H1 (cell line): ENCODE measurements at regions not wholly inside any gene's neighbourhood (a gene's known extent, or its start where the extent isn't known, plus 50 kb on each side); places are given as distances from the start of the nearest gene placed in this dataset.

ENCODE experiments used
- CTCF ChIA-PET: fragments of 300-600 bp; sonication (Branson Sonifier 250); formaldehyde crosslinking; loops from one replicate; lab custom pipeline; 2021; ENCODE audit not compliant: partially characterized antibody; lab: Charles Lee
- POLR2A ChIA-PET: fragments of 300-600 bp; sonication (Branson Sonifier 250); formaldehyde crosslinking; loops from one replicate; lab custom pipeline; 2021; ENCODE audit warnings: inconsistent platforms; ENCODE audit not compliant: partially characterized antibody; lab: Charles Lee
- DNase-seq, 2 experiments: peaks; one replicate each; pipeline versions ENCODE4 v3.0.0 to v3.0.0-alpha.2; 2010 to 2022; ENCODE audit warnings: low spot score in 2 of 2, low read depth in 1 of 2, mixed read lengths in 1 of 2
- FAIRE-seq: peaks from 2 replicates; lab custom pipeline; 2011; peaks lifted over from hg19 to GRCh38; lab: Jason Lieb, UNC
- H2AFZ ChIP-seq: 2 replicates; pipeline ENCODE4 v1.8.1; 2012; ENCODE audit warnings: low read length, inconsistent platforms
- H2AK5ac ChIP-seq: 2 replicates; pipeline ENCODE4 v1.6.1; 2013; ENCODE audit warnings: low read depth, low read length
- H2BK120ac ChIP-seq: replicated peaks from 2 replicates; pipeline ENCODE3; 2013; ENCODE audit warnings: low read depth, low read length, inconsistent platforms
- H2BK12ac ChIP-seq: 2 replicates; pipeline ENCODE4 v1.6.1; 2013; ENCODE audit warnings: low read depth, low read length
- H2BK15ac ChIP-seq: 2 replicates; pipeline ENCODE4 v1.6.1; 2013; ENCODE audit warnings: low read length
- H2BK20ac ChIP-seq: 2 replicates; pipeline ENCODE4 v1.6.1; 2013; ENCODE audit warnings: low read length
- H2BK5ac ChIP-seq: 2 replicates; pipeline ENCODE4 v1.6.1; 2013; ENCODE audit warnings: low read depth, low read length
- H3K14ac ChIP-seq: 2 replicates; pipeline ENCODE4 v1.6.1; 2013; ENCODE audit warnings: inconsistent platforms; ENCODE audit not compliant: insufficient read length
- H3K18ac ChIP-seq: 2 replicates; pipeline ENCODE4 v1.6.1; 2013; ENCODE audit warnings: low read length; ENCODE audit errors: extremely low read depth
- H3K23ac ChIP-seq: 2 replicates; pipeline ENCODE4 v1.6.1; 2013; ENCODE audit warnings: inconsistent platforms; ENCODE audit not compliant: insufficient read length
- H3K23me2 ChIP-seq: 2 replicates; pipeline ENCODE4 v1.6.1; 2013; ENCODE audit warnings: low read depth, low read length
- H3K27ac ChIP-seq: 2 replicates; pipeline ENCODE4 v1.6.1; 2011; ENCODE audit warnings: low read depth, low read length, inconsistent platforms
- H3K27me3 ChIP-seq, 4 experiments: replicated peaks in 1 of 4; 1 replicate in 1 of 4; 2 replicates in 3 of 4; pipeline versions ENCODE4 v1.6.1 to v1.8.1; 2011 to 2013; ENCODE audit warnings: low read length in 3 of 4, mild to moderate bottlenecking in 3 of 4, inconsistent platforms in 2 of 4, mixed read lengths in 2 of 4, moderate library complexity in 1 of 4; ENCODE audit not compliant: control insufficient read depth in 3 of 4, insufficient read depth in 3 of 4; ENCODE audit errors: extremely low read depth in 1 of 4
- H3K36me3 ChIP-seq, 4 experiments: 2 replicates each; pipeline versions ENCODE4 v1.6.1 to v1.8.1; 2011 to 2013; ENCODE audit warnings: mild to moderate bottlenecking in 4 of 4, low read length in 3 of 4, moderate library complexity in 2 of 4, control low read depth in 1 of 4, inconsistent platforms in 1 of 4; ENCODE audit not compliant: insufficient read depth in 4 of 4, control insufficient read depth in 2 of 4
- H3K4ac ChIP-seq: replicated peaks from 2 replicates; pipeline ENCODE3; 2013; ENCODE audit warnings: low read length, low read depth, mixed read lengths, inconsistent platforms; ENCODE audit not compliant: insufficient read length
- H3K4me1 ChIP-seq, 4 experiments: replicated peaks in 1 of 4; 1 replicate in 1 of 4; 2 replicates in 3 of 4; pipeline versions ENCODE4 v1.6.1 to v1.8.1; 2011 to 2013; ENCODE audit warnings: low read length in 3 of 4, inconsistent platforms in 2 of 4, mixed read lengths in 1 of 4; ENCODE audit not compliant: insufficient read depth in 4 of 4, control insufficient read depth in 3 of 4
- H3K4me2 ChIP-seq, 2 experiments: 2 replicates each; pipeline versions ENCODE4 v1.6.1 to v1.8.1; 2011 to 2013; ENCODE audit warnings: low read depth in 2 of 2, low read length in 2 of 2, control low read depth in 1 of 2, inconsistent platforms in 1 of 2, mild to moderate bottlenecking in 1 of 2; ENCODE audit not compliant: insufficient read depth in 1 of 2
- H3K4me3 ChIP-seq, 4 experiments: fragments of 200-600, 300-600 bp in 1 of 4; sonication (generic), shearing (Covaris generic), sonication (Bioruptor Twin) in 1 of 4; 2 replicates each; pipeline versions ENCODE4 v1.5.1 to v1.8.1; 2011 to 2016; ENCODE audit warnings: low read length in 4 of 4, low read depth in 3 of 4, control low read depth in 2 of 4, inconsistent platforms in 2 of 4, mild to moderate bottlenecking in 2 of 4, mixed read lengths in 1 of 4, moderate library complexity in 1 of 4; ENCODE audit not compliant: insufficient read depth in 2 of 4; ENCODE audit errors: extremely low read depth in 1 of 4
- H3K56ac ChIP-seq: replicated peaks from 2 replicates; pipeline ENCODE3; 2013; ENCODE audit warnings: low read depth, mild to moderate bottlenecking, mixed read lengths, low read length, inconsistent platforms; ENCODE audit not compliant: insufficient read length
- H3K79me1 ChIP-seq: 2 replicates; pipeline ENCODE4 v1.6.1; 2013; ENCODE audit warnings: low read depth, low read length, control low read depth
- H3K79me2 ChIP-seq, 2 experiments: 2 replicates each; pipeline versions ENCODE4 v1.6.1 to v1.8.1; 2012 to 2013; ENCODE audit warnings: low read length in 2 of 2, mild to moderate bottlenecking in 2 of 2, inconsistent platforms in 1 of 2; ENCODE audit not compliant: insufficient read depth in 2 of 2, control insufficient read depth in 1 of 2
- H3K9ac ChIP-seq, 4 experiments: replicated peaks in 1 of 4; 1 replicate in 1 of 4; 2 replicates in 3 of 4; pipeline versions ENCODE4 v1.6.1 to v1.8.1; 2011 to 2013; ENCODE audit warnings: low read depth in 3 of 4, low read length in 3 of 4, control low read depth in 2 of 4, mild to moderate bottlenecking in 2 of 4, moderate library complexity in 2 of 4, inconsistent platforms in 1 of 4; ENCODE audit errors: extremely low read depth in 1 of 4
- H3K9me3 ChIP-seq, 2 experiments: 2 replicates each; pipeline versions ENCODE4 v1.6.1 to v1.8.1; 2012 to 2013; ENCODE audit warnings: mild to moderate bottlenecking in 2 of 2, moderate library complexity in 2 of 2, control low read depth in 1 of 2, inconsistent platforms in 1 of 2, low read depth in 1 of 2, low read length in 1 of 2, mixed read lengths in 1 of 2; ENCODE audit not compliant: insufficient read depth in 2 of 2
- H4K20me1 ChIP-seq, 2 experiments: replicated peaks in 1 of 2; 2 replicates each; pipeline versions ENCODE3 to v1.8.1; 2011 to 2013; ENCODE audit warnings: inconsistent platforms in 2 of 2, low read length in 2 of 2, mild to moderate bottlenecking in 1 of 2; ENCODE audit not compliant: insufficient read depth in 2 of 2, control insufficient read depth in 1 of 2
- H4K5ac ChIP-seq: 2 replicates; pipeline ENCODE4 v1.6.1; 2013; ENCODE audit warnings: low read length, low read depth, mixed read lengths, inconsistent platforms; ENCODE audit not compliant: insufficient read length
- H4K8ac ChIP-seq: 2 replicates; pipeline ENCODE4 v1.8.0; 2013; ENCODE audit warnings: mild to moderate bottlenecking, moderate library complexity, low read length, inconsistent platforms; ENCODE audit not compliant: insufficient read depth; ENCODE audit errors: extremely low read depth
- H4K91ac ChIP-seq: replicated peaks from 2 replicates; pipeline ENCODE3; 2013; ENCODE audit warnings: low read length, mixed read lengths, inconsistent platforms; ENCODE audit not compliant: insufficient read length
- ASH2L ChIP-seq: fragments of 200-600, 300-600 bp; sonication (generic); IDR thresholded peaks from one replicate; pipeline ENCODE4 v1.7.1; 2017; ENCODE audit warnings: low read length
- CEBPB ChIP-seq: IDR thresholded peaks from 2 replicates; pipeline ENCODE4 v1.6.1; 2012; ENCODE audit warnings: low read depth, low read length
- EZH2 ChIP-seq: fragments of 200-600 bp; sonication (generic); IDR thresholded peaks from 2 replicates; pipeline ENCODE4 v1.7.1; 2012; ENCODE audit warnings: low read depth, mild to moderate bottlenecking, moderate library complexity, low read length, inconsistent platforms; ENCODE audit not compliant: severe bottlenecking
- JUN ChIP-seq: IDR thresholded peaks from 2 replicates; pipeline ENCODE4 v1.6.1; 2011; ENCODE audit warnings: low read depth, mild to moderate bottlenecking, improper control_type of control experiment, low read length
- MAX ChIP-seq: IDR thresholded peaks from 2 replicates; pipeline ENCODE4 v1.6.1; 2012; ENCODE audit warnings: inconsistent platforms
- NANOG ChIP-seq: IDR thresholded peaks from 2 replicates; pipeline ENCODE4 v1.6.1; 2011; ENCODE audit warnings: low read length, low read depth, mild to moderate bottlenecking, inconsistent platforms; ENCODE audit not compliant: insufficient read depth, poor library complexity, severe bottlenecking
- POLR2AphosphoS5 ChIP-seq: IDR thresholded peaks from 2 replicates; pipeline ENCODE4 v1.6.1; 2011; ENCODE audit warnings: low read depth, low read length
- RNF2 ChIP-seq: fragments of 200-900, 300-1000 bp; sonication (generic); IDR thresholded peaks from 2 replicates; pipeline ENCODE4 v1.7.1; 2016; ENCODE audit warnings: borderline replicate concordance, low read depth, mild to moderate bottlenecking, antibody characterized with exemption, low read length; ENCODE audit not compliant: poor library complexity, severe bottlenecking; ENCODE audit errors: missing control alignments
- SIRT6 ChIP-seq: IDR thresholded peaks from one replicate; pipeline ENCODE4 v1.7.1; 2012; ENCODE audit warnings: low read length, inconsistent platforms
- SP1 ChIP-seq: IDR thresholded peaks from 2 replicates; pipeline ENCODE4 v1.6.1; 2011; ENCODE audit warnings: low read depth, low read length
- TF ChIP-seq, protein P1 (sequence below), 3 experiments: IDR thresholded peaks; 1 replicate in 2 of 3; 2 replicates in 1 of 3; pipeline versions ENCODE4 v1.5.1 to v1.6.1; 2011; ENCODE audit warnings: low read length in 3 of 3, mild to moderate bottlenecking in 3 of 3, inconsistent platforms in 2 of 3, low read depth in 1 of 3, moderate library complexity in 1 of 3; ENCODE audit not compliant: insufficient read depth in 1 of 3; ENCODE audit errors: control extremely low read depth in 1 of 3
- TF ChIP-seq, protein P2 (sequence below): IDR thresholded peaks from 2 replicates; pipeline ENCODE4 v1.6.1; 2011; ENCODE audit warnings: low read length, improper control_type of control experiment

DNA sequence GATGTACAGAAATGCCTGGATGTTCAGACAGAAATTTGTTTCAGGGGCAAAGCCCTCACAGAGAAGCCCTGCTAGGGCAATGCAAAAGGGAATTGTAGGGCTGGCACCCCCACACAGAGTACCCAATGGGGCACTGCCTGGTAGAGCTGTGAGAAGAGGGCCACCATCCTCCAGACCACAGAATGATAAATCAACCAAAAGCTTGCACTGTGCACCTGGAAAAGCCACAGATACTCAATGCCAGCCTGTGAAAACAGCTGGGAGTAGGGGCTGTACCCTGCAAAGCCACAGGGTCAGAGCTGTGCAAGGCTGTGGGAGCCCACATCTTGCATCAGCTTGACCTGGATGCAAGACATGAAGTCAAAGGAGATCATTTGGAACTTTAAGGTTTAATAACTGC, 477.9 kb upstream of the NECTIN3 start:
- Histone ChIP-seq H3K14ac (no peak overlapping the region), H3K23ac (no peak overlapping the region), H4K20me1 (no peaks in the 10 kb centered on the region), H4K8ac (no peak overlapping the region), H3K23me2 (no peaks in the 10 kb centered on the region), H4K91ac (no peak overlapping the region), H2AK5ac (no peak overlapping the region), H4K5ac (no peak overlapping the region), H3K9ac (no peak overlapping the region), H2BK5ac (no peak overlapping the region), H3K18ac (no peak overlapping the region), H3K27ac (no peak overlapping the region), H3K79me1 (no peaks in the 10 kb centered on the region), H2BK120ac (no peak overlapping the region), H2BK20ac (no peak overlapping the region), H3K36me3 (peaks cover 0 to 4% (median 0%) of the 10 kb centered on the region in 4 experiments; a peak in 3 of 8 replicates), H3K56ac (no peak overlapping the region), H2BK15ac (no peak overlapping the region), H2AFZ (no peak overlapping the region), H3K4me2 (no peak overlapping the region), H3K4me1 (no peaks in the 10 kb centered on the region), H3K9me3 (peaks cover 15 to 21% of the 10 kb centered on the region in 2 experiments), H3K4ac (no peak overlapping the region), H3K27me3 (no peaks in the 10 kb centered on the region), H2BK12ac (peak overlapping the region; percentile 72; the same call in 1 of the 2 replicates), H3K4me3 (no peak overlapping the region), H3K79me2 (no peaks in the 10 kb centered on the region)
- no peak for DNase-seq
- FAIRE-seq, result no peak
- CTCF ChIA-PET, result no interaction called here
- POLR2A ChIA-PET, result interaction anchor here (1.5 kb wide), 1 partner anchor 9 kb away, joined by 3 read pairs; no protein-coding TSS in a partner anchor
- TF ChIP-seq, protein P1, sequence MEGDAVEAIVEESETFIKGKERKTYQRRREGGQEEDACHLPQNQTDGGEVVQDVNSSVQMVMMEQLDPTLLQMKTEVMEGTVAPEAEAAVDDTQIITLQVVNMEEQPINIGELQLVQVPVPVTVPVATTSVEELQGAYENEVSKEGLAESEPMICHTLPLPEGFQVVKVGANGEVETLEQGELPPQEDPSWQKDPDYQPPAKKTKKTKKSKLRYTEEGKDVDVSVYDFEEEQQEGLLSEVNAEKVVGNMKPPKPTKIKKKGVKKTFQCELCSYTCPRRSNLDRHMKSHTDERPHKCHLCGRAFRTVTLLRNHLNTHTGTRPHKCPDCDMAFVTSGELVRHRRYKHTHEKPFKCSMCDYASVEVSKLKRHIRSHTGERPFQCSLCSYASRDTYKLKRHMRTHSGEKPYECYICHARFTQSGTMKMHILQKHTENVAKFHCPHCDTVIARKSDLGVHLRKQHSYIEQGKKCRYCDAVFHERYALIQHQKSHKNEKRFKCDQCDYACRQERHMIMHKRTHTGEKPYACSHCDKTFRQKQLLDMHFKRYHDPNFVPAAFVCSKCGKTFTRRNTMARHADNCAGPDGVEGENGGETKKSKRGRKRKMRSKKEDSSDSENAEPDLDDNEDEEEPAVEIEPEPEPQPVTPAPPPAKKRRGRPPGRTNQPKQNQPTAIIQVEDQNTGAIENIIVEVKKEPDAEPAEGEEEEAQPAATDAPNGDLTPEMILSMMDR (IDR thresholded peaks at IDR 0.05; ENCODE audit: control extremely low read depth in 1 of 3, insufficient read depth in 1 of 3, low read depth in 1 of 3, low read length in 3 of 3), result no peak
- no peak for TF ChIP-seq RNF2
- TF ChIP-seq POLR2AphosphoS5, result no peak
- no peak for TF ChIP-seq JUN
- no peak for TF ChIP-seq SP1
- TF ChIP-seq MAX, result no peak
- no peak for TF ChIP-seq CEBPB
- TF ChIP-seq, protein P2, sequence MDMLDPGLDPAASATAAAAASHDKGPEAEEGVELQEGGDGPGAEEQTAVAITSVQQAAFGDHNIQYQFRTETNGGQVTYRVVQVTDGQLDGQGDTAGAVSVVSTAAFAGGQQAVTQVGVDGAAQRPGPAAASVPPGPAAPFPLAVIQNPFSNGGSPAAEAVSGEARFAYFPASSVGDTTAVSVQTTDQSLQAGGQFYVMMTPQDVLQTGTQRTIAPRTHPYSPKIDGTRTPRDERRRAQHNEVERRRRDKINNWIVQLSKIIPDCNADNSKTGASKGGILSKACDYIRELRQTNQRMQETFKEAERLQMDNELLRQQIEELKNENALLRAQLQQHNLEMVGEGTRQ, result no peak
- TF ChIP-seq EZH2, result no peak
- no peak for TF ChIP-seq ASH2L
- no peak for TF ChIP-seq NANOG
- TF ChIP-seq SIRT6, result no peak
